BLaER1 (cell line): ENCODE measurements at regions not wholly inside any gene's neighbourhood (a gene's known extent, or its start where the extent isn't known, plus 50 kb on each side); places are given as distances from the start of the nearest gene placed in this dataset.
A peak's percentile ranks its signal among the peaks of the same experiment; 100 is the strongest.

Source experiments
- H3K27ac ChIP-seq: shearing (Covaris generic); formaldehyde crosslinking; 2 replicates; pipeline ENCODE4 v1.8.1; 2022
- H3K27me3 ChIP-seq: shearing (Covaris generic); formaldehyde crosslinking; 2 replicates; pipeline ENCODE4 v1.8.1; 2022
- H3K36me3 ChIP-seq: shearing (Covaris generic); formaldehyde crosslinking; 2 replicates; pipeline ENCODE4 v1.8.1; 2022
- H3K4me1 ChIP-seq: shearing (Covaris generic); formaldehyde crosslinking; 2 replicates; pipeline ENCODE4 v1.8.1; 2022
- H3K4me2 ChIP-seq: shearing (Covaris generic); formaldehyde crosslinking; 2 replicates; pipeline ENCODE4 v1.8.1; 2022
- H3K4me3 ChIP-seq: shearing (Covaris generic); formaldehyde crosslinking; 2 replicates; pipeline ENCODE4 v1.8.1; 2022
- H3K9ac ChIP-seq: shearing (Covaris generic); formaldehyde crosslinking; 2 replicates; pipeline ENCODE4 v1.8.1; 2022
- H3K9me3 ChIP-seq: shearing (Covaris generic); formaldehyde crosslinking; 2 replicates; pipeline ENCODE4 v1.8.1; 2022
- H4K20me1 ChIP-seq: shearing (Covaris generic); formaldehyde crosslinking; 2 replicates; pipeline ENCODE4 v1.8.1; 2022
- Cebpa-rat ChIP-seq: shearing (Covaris generic); IDR thresholded peaks from 2 replicates; pipeline ENCODE4 v1.8.1; 2022

GRCh38 chr11:119795690-119796089 lies 66.7 kb upstream of the NECTIN1 start:
- TF ChIP-seq Cebpa-rat = no peak

GRCh38 chr11:119795231-119795630 lies 66.2 kb upstream of the NECTIN1 start:
- H3K27me3 ChIP-seq = no peaks in the 10 kb centered on the region
- TF ChIP-seq Cebpa-rat = no peak
- no peaks in the 10 kb centered on the region for H4K20me1 ChIP-seq
- H3K4me2 ChIP-seq = no peak overlapping the region
- H3K4me1 ChIP-seq = no peaks in the 10 kb centered on the region
- H3K27ac ChIP-seq = no peak overlapping the region
- no peak overlapping the region for H3K9ac ChIP-seq
- no peak overlapping the region for H3K4me3 ChIP-seq
- H3K36me3 ChIP-seq = no peaks in the 10 kb centered on the region
- no peaks in the 10 kb centered on the region for H3K9me3 ChIP-seq

More at GRCh38 chr11:119795690-119796089, 66.7 kb upstream of the NECTIN1 start:
- no peaks in the 10 kb centered on the region for H3K36me3 ChIP-seq
- H3K4me2 ChIP-seq = no peak overlapping the region
- H3K27me3 ChIP-seq = no peaks in the 10 kb centered on the region
- H3K9ac ChIP-seq = no peak overlapping the region
- H3K4me1 ChIP-seq = no peaks in the 10 kb centered on the region
- H4K20me1 ChIP-seq = no peaks in the 10 kb centered on the region
- H3K9me3 ChIP-seq = no peaks in the 10 kb centered on the region
- no peak overlapping the region for H3K4me3 ChIP-seq
- H3K27ac ChIP-seq = no peak overlapping the region

- Histone ChIP-seq H3K27me3 (no peaks in the 10 kb centered on the region), H3K4me2 (no peak overlapping the region), H3K9ac (no peak overlapping the region), H3K36me3 (no peaks in the 10 kb centered on the region), H4K20me1 (no peaks in the 10 kb centered on the region), H3K4me3 (no peak overlapping the region), H3K4me1 (no peaks in the 10 kb centered on the region), H3K9me3 (no peaks in the 10 kb centered on the region), H3K27ac (no peak overlapping the region)
- TF ChIP-seq Cebpa-rat = no peak
These were observed 65.8 kb upstream of the NECTIN1 start for GRCh38 chr11:119794756-119795155.

GRCh38 chr11:119794141-119794665 lies 65.2 kb upstream of the NECTIN1 start:
- Histone ChIP-seq H4K20me1 (no peaks in the 10 kb centered on the region), H3K27ac (no peak overlapping the region), H3K4me3 (no peak overlapping the region), H3K9ac (no peak overlapping the region), H3K36me3 (no peaks in the 10 kb centered on the region), H3K4me2 (no peak overlapping the region), H3K4me1 (peaks cover 3% of the 10 kb centered on the region), H3K27me3 (no peaks in the 10 kb centered on the region), H3K9me3 (no peaks in the 10 kb centered on the region)
- no peak for TF ChIP-seq Cebpa-rat

GRCh38 chr11:119793335-119793984 lies 64.5 kb upstream of the NECTIN1 start:
- H3K27ac ChIP-seq = no peak overlapping the region
- H3K4me3 ChIP-seq = no peak overlapping the region
- no peaks in the 10 kb centered on the region for H3K9me3 ChIP-seq
- no peak for TF ChIP-seq Cebpa-rat
- H3K36me3 ChIP-seq = no peaks in the 10 kb centered on the region
- peaks cover 11% of the 10 kb centered on the region for H3K4me1 ChIP-seq
- H4K20me1 ChIP-seq = no peaks in the 10 kb centered on the region
- H3K9ac ChIP-seq = no peak overlapping the region
- no peak overlapping the region for H3K4me2 ChIP-seq
- H3K27me3 ChIP-seq = no peaks in the 10 kb centered on the region

GRCh38 chr11:119791701-119792151 lies 62.7 kb upstream of the NECTIN1 start:
- H3K27me3 ChIP-seq = no peaks in the 10 kb centered on the region
- no peaks in the 10 kb centered on the region for H3K9me3 ChIP-seq
- no peak overlapping the region for H3K4me3 ChIP-seq
- no peak overlapping the region for H3K9ac ChIP-seq
- H4K20me1 ChIP-seq = no peaks in the 10 kb centered on the region
- H3K4me1 ChIP-seq = peaks cover 14% of the 10 kb centered on the region
- no peaks in the 10 kb centered on the region for H3K36me3 ChIP-seq
- no peak overlapping the region for H3K4me2 ChIP-seq
- no peak for TF ChIP-seq Cebpa-rat
- H3K27ac ChIP-seq = no peak overlapping the region

GRCh38 chr11:119791047-119791446 lies 62.0 kb upstream of the NECTIN1 start:
- no peak for TF ChIP-seq Cebpa-rat
- Histone ChIP-seq H3K4me1 (peaks cover 14% of the 10 kb centered on the region), H4K20me1 (no peaks in the 10 kb centered on the region), H3K9ac (no peak overlapping the region), H3K27ac (no peak overlapping the region), H3K9me3 (no peaks in the 10 kb centered on the region), H3K27me3 (no peaks in the 10 kb centered on the region), H3K4me3 (no peak overlapping the region), H3K36me3 (no peaks in the 10 kb centered on the region), H3K4me2 (no peak overlapping the region)

- no peaks in the 10 kb centered on the region for H4K20me1 ChIP-seq
- no peak for TF ChIP-seq Cebpa-rat
- no peak overlapping the region for H3K4me3 ChIP-seq
- peaks cover 14% of the 10 kb centered on the region for H3K4me1 ChIP-seq
- H3K27ac ChIP-seq = no peak overlapping the region
- H3K4me2 ChIP-seq = no peak overlapping the region
- no peaks in the 10 kb centered on the region for H3K27me3 ChIP-seq
- no peak overlapping the region for H3K9ac ChIP-seq
- no peaks in the 10 kb centered on the region for H3K36me3 ChIP-seq
- no peaks in the 10 kb centered on the region for H3K9me3 ChIP-seq
These were observed 61.5 kb upstream of the NECTIN1 start for GRCh38 chr11:119790476-119790875.

- Histone ChIP-seq H3K27me3 (no peaks in the 10 kb centered on the region), H3K27ac (no peak overlapping the region), H3K4me1 (peaks cover 14% of the 10 kb centered on the region)
These were observed 60.9 kb upstream of the NECTIN1 start for GRCh38 chr11:119789766-119790407.

GRCh38 chr11:119788911-119789560 lies 60.0 kb upstream of the NECTIN1 start:
- H3K9me3 ChIP-seq = peaks cover 7% of the 10 kb centered on the region
- peak overlapping the region; percentile 37 for H3K4me2 ChIP-seq
- peaks cover 14% of the 10 kb centered on the region for H3K4me1 ChIP-seq
- no peaks in the 10 kb centered on the region for H3K36me3 ChIP-seq
- no peaks in the 10 kb centered on the region for H3K27me3 ChIP-seq
- no peak overlapping the region for H3K27ac ChIP-seq
- H4K20me1 ChIP-seq = no peaks in the 10 kb centered on the region
- TF ChIP-seq Cebpa-rat = no peak
- H3K4me3 ChIP-seq = no peak overlapping the region
- no peak overlapping the region for H3K9ac ChIP-seq

More at GRCh38 chr11:119789766-119790407, 60.9 kb upstream of the NECTIN1 start:
- no peaks in the 10 kb centered on the region for H4K20me1 ChIP-seq
- no peaks in the 10 kb centered on the region for H3K36me3 ChIP-seq
- H3K9me3 ChIP-seq = no peaks in the 10 kb centered on the region
- no peak for TF ChIP-seq Cebpa-rat
- no peak overlapping the region for H3K9ac ChIP-seq
- no peak overlapping the region for H3K4me3 ChIP-seq
- H3K4me2 ChIP-seq = no peak overlapping the region
